Adrenal gland (tissue), 9 donors: ENCODE measurements at regions not wholly inside any gene's neighbourhood (a gene's known extent, or its start where the extent isn't known, plus 50 kb on each side); places are given as distances from the start of the nearest gene placed in this dataset.

Experiments
- DNase-seq, 7 donors: peaks; one replicate each; pipeline ENCODE4 v3.0.0-alpha.2; 2019 to 2020
- H3K27ac ChIP-seq, 5 donors: fragments of 200-600 bp; sonication (generic) in 4 of 5; 1 replicate in 3 of 5; 2 replicates in 2 of 5; pipeline versions ENCODE4 v1.5.1 to v1.8.0; 2016 to 2020; ENCODE audit warnings: mild to moderate bottlenecking in 1 of 5
- H3K27me3 ChIP-seq: fragments of 200-600 bp; 2 replicates; pipeline ENCODE4 v1.8.0; 2021
- H3K36me3 ChIP-seq, 2 donors: fragments of 200-600 bp; replicated peaks in 1 of 2; 1 replicate in 1 of 2; 2 replicates in 1 of 2; pipeline versions ENCODE4 v1.5.1 to v1.8.0; 2018 to 2022
- H3K4me1 ChIP-seq, 2 donors: fragments of 200-600 bp; replicated peaks in 1 of 2; 1 replicate in 1 of 2; 2 replicates in 1 of 2; pipeline versions ENCODE4 v1.5.1 to v1.8.0; 2018 to 2021
- H3K4me3 ChIP-seq, 4 donors: fragments of 200-600 bp; sonication (generic) in 3 of 4; one replicate each; pipeline ENCODE4 v1.5.1; 2016 to 2018
- H3K9me3 ChIP-seq, 3 donors: fragments of 200-600 bp; sonication (generic) in 1 of 3; replicated peaks in 1 of 3; 1 replicate in 2 of 3; 2 replicates in 1 of 3; pipeline versions ENCODE4 v1.5.1 to v1.8.0; 2016 to 2021
- CTCF ChIP-seq, 6 experiments: fragments of 450-650 bp in 4 of 6; fragments of 200-600 bp in 2 of 6; sonication (generic) in 1 of 6; IDR thresholded peaks; 1 replicate in 5 of 6; 2 replicates in 1 of 6; pipeline versions ENCODE4 v1.5.1 to v1.8.0; 2016 to 2021; ENCODE audit warnings: antibody characterized with exemption in 6 of 6, mild to moderate bottlenecking in 2 of 6, moderate library complexity in 1 of 6
- POLR2A ChIP-seq, 2 donors: fragments of 450-650 bp; IDR thresholded peaks; one replicate each; pipeline ENCODE4 v1.6.1; 2017; ENCODE audit warnings: antibody characterized with exemption in 2 of 2, mild to moderate bottlenecking in 2 of 2, moderate library complexity in 1 of 2
- WGBS, 4 donors: extraction: QIAGEN DNeasy Blood & Tissue Kit in 2 of 4; methylation state at CpG; one replicate each; pipeline versions ENCODE4 v1.1.5 to v1.1.7; 2013 to 2017; 5-methylcytosine and 5-hydroxymethylcytosine counted together
- intact Hi-C, 2 donors: fragments of 100-400 bp; cut with DNase I; formaldehyde crosslinking; loops; one replicate each; pipeline versions ENCODE4 v1.14.1 to v1.15.0; 2022 to 2023
- donor health status: healthy with polysubstance abuse.
- donor health status: Bipolar disorder and iron deficiency.
- donor health status: DM: yes; HTN: yes; CAD: no.
- donor health status: DM: no; HTN: no; CAD: no.
- donor health status: DM: no; HTN: no; CAD: no.

- WGBS, 4 donors = 67 to 74% (median 69%) methylated on average over 5 of the region's 5 CpGs
- H3K4me3 ChIP-seq = no peak overlapping the region
- intact Hi-C loops = no loop called here
- no peaks in the 10 kb centered on the region for H3K9me3 ChIP-seq
- no peak overlapping the region for H3K27ac ChIP-seq
- no peaks in the 10 kb centered on the region for H3K4me1 ChIP-seq
- no peak for DNase-seq
- no peak for TF ChIP-seq CTCF (IDR thresholded peaks at IDR 0.05)
- TF ChIP-seq POLR2A (IDR thresholded peaks at IDR 0.05) = no peak
- H3K36me3 ChIP-seq = no peaks in the 10 kb centered on the region
- H3K27me3 ChIP-seq = no peaks in the 10 kb centered on the region
Observed at GRCh38 chr16:11437069-11437468, 91.8 kb downstream of the RMI2 start.

- no peak overlapping the region for H3K4me3 ChIP-seq
- no peaks in the 10 kb centered on the region for H3K36me3 ChIP-seq
- 90 to 96% (median 93%) methylated on average over 4 of the region's 4 CpGs for WGBS, 4 donors
- no peaks in the 10 kb centered on the region for H3K27me3 ChIP-seq
- H3K4me1 ChIP-seq = no peaks in the 10 kb centered on the region
- intact Hi-C loops = no loop called here
- no peak overlapping the region for H3K27ac ChIP-seq
- DNase-seq = no peak
- H3K9me3 ChIP-seq = no peaks in the 10 kb centered on the region
- TF ChIP-seq POLR2A (IDR thresholded peaks at IDR 0.05) = no peak
Observed at GRCh38 chr16:11439790-11440656, 94.8 kb downstream of the RMI2 start.

GRCh38 chr16:11440657-11441012 lies 95.4 kb downstream of the RMI2 start:
- no peaks in the 10 kb centered on the region for H3K4me1 ChIP-seq
- intact Hi-C loops = no loop called here
- H3K27me3 ChIP-seq = no peaks in the 10 kb centered on the region
- no peak for DNase-seq
- TF ChIP-seq POLR2A (IDR thresholded peaks at IDR 0.05) (no peak), CTCF (IDR thresholded peaks at IDR 0.05) (no peak)
- no peak overlapping the region for H3K4me3 ChIP-seq
- no peak overlapping the region for H3K27ac ChIP-seq
- WGBS, 4 donors = 92 to 97% (median 93%) methylated on average over 2 to 7 of the region's 7 CpGs
- H3K9me3 ChIP-seq = no peaks in the 10 kb centered on the region
- H3K36me3 ChIP-seq = no peaks in the 10 kb centered on the region

- WGBS, 4 donors = 89 to 93% (median 90%) methylated on average over 7 of the region's 7 CpGs
- intact Hi-C loops = no loop called here
- H3K4me3 ChIP-seq = no peak overlapping the region
- DNase-seq = no peak
- TF ChIP-seq CTCF (IDR thresholded peaks at IDR 0.05) (no peak), POLR2A (IDR thresholded peaks at IDR 0.05) (no peak)
- no peaks in the 10 kb centered on the region for H3K4me1 ChIP-seq
- H3K27me3 ChIP-seq = no peaks in the 10 kb centered on the region
- no peaks in the 10 kb centered on the region for H3K36me3 ChIP-seq
- no peak overlapping the region for H3K27ac ChIP-seq
- H3K9me3 ChIP-seq = no peaks in the 10 kb centered on the region
Observed at GRCh38 chr16:11445486-11445885, 100.2 kb downstream of the RMI2 start.

- 85 to 97% (median 88%) methylated on average over 5 to 12 of the region's 12 CpGs for WGBS, 4 donors
- Histone ChIP-seq H3K27me3 (no peaks in the 10 kb centered on the region), H3K4me1 (no peaks in the 10 kb centered on the region), H3K36me3 (no peaks in the 10 kb centered on the region), H3K9me3 (no peaks in the 10 kb centered on the region), H3K4me3 (no peak overlapping the region), H3K27ac (no peak overlapping the region)
- TF ChIP-seq POLR2A (IDR thresholded peaks at IDR 0.05) = no peak
- no peak for TF ChIP-seq CTCF (IDR thresholded peaks at IDR 0.05)
- intact Hi-C loops = no loop called here
- no peak for DNase-seq
Observed at GRCh38 chr16:11446566-11447119, 101.4 kb downstream of the RMI2 start.
